ENCODE measurements at regions not wholly inside any gene's neighbourhood (a gene's known extent, or its start where the extent isn't known, plus 50 kb on each side); places are given as distances from the start of the nearest gene placed in this dataset.

- Mint-ChIP-seq H3K36me3 (ENCODE audit: low read depth) (no peaks in the 10 kb centered on the region), H3K27me3 (ENCODE audit: low read depth) (no peaks in the 10 kb centered on the region), H3K27ac (no peak overlapping the region), H3K4me1 (ENCODE audit: low read depth) (no peaks in the 10 kb centered on the region), H3K4me3 (ENCODE audit: low read depth) (no peak overlapping the region), H3K9me3 (no peaks in the 10 kb centered on the region)
- DNase-seq (ENCODE audit: low spot score), result no peak
- intact Hi-C loops (cut with micrococcal nuclease), result no loop called here
Observed at GRCh38 chr9:120187758-120188157, 392.2 kb downstream of the CDK5RAP2 start.

GRCh38 chr9:120186276-120186675 lies 393.7 kb downstream of the CDK5RAP2 start:
- Mint-ChIP-seq H3K4me1 (ENCODE audit: low read depth) (no peaks in the 10 kb centered on the region), H3K27me3 (ENCODE audit: low read depth) (no peaks in the 10 kb centered on the region), H3K27ac (no peak overlapping the region), H3K9me3 (no peaks in the 10 kb centered on the region), H3K4me3 (ENCODE audit: low read depth) (no peak overlapping the region), H3K36me3 (ENCODE audit: low read depth) (no peaks in the 10 kb centered on the region)
- no peak for DNase-seq (ENCODE audit: low spot score)
- intact Hi-C loops (cut with micrococcal nuclease), result no loop called here

- H3K4me3 Mint-ChIP-seq (ENCODE audit: low read depth), result no peak overlapping the region
- no peak for DNase-seq (ENCODE audit: low spot score)
- no peaks in the 10 kb centered on the region for H3K27me3 Mint-ChIP-seq (ENCODE audit: low read depth)
- no peak overlapping the region for H3K27ac Mint-ChIP-seq
- intact Hi-C loops (cut with micrococcal nuclease), result no loop called here
- H3K36me3 Mint-ChIP-seq (ENCODE audit: low read depth), result no peaks in the 10 kb centered on the region
- H3K9me3 Mint-ChIP-seq, result no peaks in the 10 kb centered on the region
- H3K4me1 Mint-ChIP-seq (ENCODE audit: low read depth), result no peaks in the 10 kb centered on the region
Observed at GRCh38 chr9:120184266-120184665, 395.7 kb downstream of the CDK5RAP2 start.

GRCh38 chr9:120183615-120184014 lies 396.4 kb downstream of the CDK5RAP2 start:
- Mint-ChIP-seq H3K36me3 (ENCODE audit: low read depth) (no peaks in the 10 kb centered on the region), H3K4me3 (ENCODE audit: low read depth) (no peak overlapping the region), H3K9me3 (no peaks in the 10 kb centered on the region)

GRCh38 chr9:120182011-120182410 lies 398.0 kb downstream of the CDK5RAP2 start:
- intact Hi-C loops (cut with micrococcal nuclease), result no loop called here
- Mint-ChIP-seq H3K27ac (no peak overlapping the region), H3K27me3 (ENCODE audit: low read depth) (no peaks in the 10 kb centered on the region), H3K4me1 (ENCODE audit: low read depth) (no peaks in the 10 kb centered on the region), H3K36me3 (ENCODE audit: low read depth) (no peaks in the 10 kb centered on the region), H3K9me3 (no peaks in the 10 kb centered on the region), H3K4me3 (ENCODE audit: low read depth) (no peak overlapping the region)
- DNase-seq (ENCODE audit: low spot score), result no peak

More at GRCh38 chr9:120183615-120184014, 396.4 kb downstream of the CDK5RAP2 start:
- DNase-seq (ENCODE audit: low spot score), result no peak
- no peak overlapping the region for H3K27ac Mint-ChIP-seq
- intact Hi-C loops (cut with micrococcal nuclease), result no loop called here
- H3K4me1 Mint-ChIP-seq (ENCODE audit: low read depth), result no peaks in the 10 kb centered on the region
- no peaks in the 10 kb centered on the region for H3K27me3 Mint-ChIP-seq (ENCODE audit: low read depth)

- Mint-ChIP-seq H3K4me3 (ENCODE audit: low read depth) (no peak overlapping the region), H3K36me3 (ENCODE audit: low read depth) (no peaks in the 10 kb centered on the region), H3K27me3 (ENCODE audit: low read depth) (no peaks in the 10 kb centered on the region), H3K27ac (no peak overlapping the region), H3K9me3 (no peaks in the 10 kb centered on the region), H3K4me1 (ENCODE audit: low read depth) (no peaks in the 10 kb centered on the region)
- no peak for DNase-seq (ENCODE audit: low spot score)
- intact Hi-C loops (cut with micrococcal nuclease), result no loop called here
Observed at GRCh38 chr9:120177121-120177520, 402.8 kb downstream of the CDK5RAP2 start.

- intact Hi-C loops (cut with micrococcal nuclease), result no loop called here
- Mint-ChIP-seq H3K9me3 (no peaks in the 10 kb centered on the region), H3K36me3 (ENCODE audit: low read depth) (no peaks in the 10 kb centered on the region), H3K27me3 (ENCODE audit: low read depth) (no peaks in the 10 kb centered on the region), H3K4me1 (ENCODE audit: low read depth) (no peaks in the 10 kb centered on the region), H3K27ac (no peak overlapping the region), H3K4me3 (ENCODE audit: low read depth) (no peak overlapping the region)
- DNase-seq (ENCODE audit: low spot score), result no peak
Observed at GRCh38 chr9:120175031-120175430, 404.9 kb downstream of the CDK5RAP2 start.

- H3K4me3 Mint-ChIP-seq (ENCODE audit: low read depth), result no peak overlapping the region
- H3K9me3 Mint-ChIP-seq, result no peaks in the 10 kb centered on the region
- H3K4me1 Mint-ChIP-seq (ENCODE audit: low read depth), result no peaks in the 10 kb centered on the region
- no peaks in the 10 kb centered on the region for H3K36me3 Mint-ChIP-seq (ENCODE audit: low read depth)
- no peak overlapping the region for H3K27ac Mint-ChIP-seq
- DNase-seq (ENCODE audit: low spot score), result no peak
- no peaks in the 10 kb centered on the region for H3K27me3 Mint-ChIP-seq (ENCODE audit: low read depth)
- intact Hi-C loops (cut with micrococcal nuclease), result no loop called here
Observed at GRCh38 chr9:120161776-120162175, 418.2 kb downstream of the CDK5RAP2 start.

GRCh38 chr9:120158221-120158620 lies 421.7 kb downstream of the CDK5RAP2 start:
- no peak for DNase-seq (ENCODE audit: low spot score)
- H3K9me3 Mint-ChIP-seq, result no peaks in the 10 kb centered on the region
- no peak overlapping the region for H3K27ac Mint-ChIP-seq
- intact Hi-C loops (cut with micrococcal nuclease), result no loop called here
- H3K36me3 Mint-ChIP-seq (ENCODE audit: low read depth), result no peaks in the 10 kb centered on the region
- no peak overlapping the region for H3K4me3 Mint-ChIP-seq (ENCODE audit: low read depth)
- H3K27me3 Mint-ChIP-seq (ENCODE audit: low read depth), result no peaks in the 10 kb centered on the region
- no peaks in the 10 kb centered on the region for H3K4me1 Mint-ChIP-seq (ENCODE audit: low read depth)

- H3K36me3 Mint-ChIP-seq (ENCODE audit: low read depth), result no peaks in the 10 kb centered on the region
- no peak for DNase-seq (ENCODE audit: low spot score)
- H3K4me3 Mint-ChIP-seq (ENCODE audit: low read depth), result no peak overlapping the region
- no peaks in the 10 kb centered on the region for H3K9me3 Mint-ChIP-seq
- H3K4me1 Mint-ChIP-seq (ENCODE audit: low read depth), result no peaks in the 10 kb centered on the region
- no peaks in the 10 kb centered on the region for H3K27me3 Mint-ChIP-seq (ENCODE audit: low read depth)
- intact Hi-C loops (cut with micrococcal nuclease), result no loop called here
- H3K27ac Mint-ChIP-seq, result no peak overlapping the region
Observed at GRCh38 chr9:120156376-120156775, 423.6 kb downstream of the CDK5RAP2 start.

- no peaks in the 10 kb centered on the region for H3K9me3 Mint-ChIP-seq
- no peak overlapping the region for H3K4me3 Mint-ChIP-seq (ENCODE audit: low read depth)
- DNase-seq (ENCODE audit: low spot score), result no peak
- H3K27me3 Mint-ChIP-seq (ENCODE audit: low read depth), result no peaks in the 10 kb centered on the region
- no peaks in the 10 kb centered on the region for H3K4me1 Mint-ChIP-seq (ENCODE audit: low read depth)
- intact Hi-C loops (cut with micrococcal nuclease), result no loop called here
- H3K36me3 Mint-ChIP-seq (ENCODE audit: low read depth), result no peaks in the 10 kb centered on the region
- H3K27ac Mint-ChIP-seq, result no peak overlapping the region
Observed at GRCh38 chr9:120153258-120153657, 426.7 kb downstream of the CDK5RAP2 start.

GRCh38 chr9:120152295-120152694 lies 427.7 kb downstream of the CDK5RAP2 start:
- H3K36me3 Mint-ChIP-seq (ENCODE audit: low read depth), result no peaks in the 10 kb centered on the region
- no peak overlapping the region for H3K4me3 Mint-ChIP-seq (ENCODE audit: low read depth)
- DNase-seq (ENCODE audit: low spot score), result no peak
- intact Hi-C loops (cut with micrococcal nuclease), result no loop called here
- H3K27ac Mint-ChIP-seq, result no peak overlapping the region
- H3K4me1 Mint-ChIP-seq (ENCODE audit: low read depth), result no peaks in the 10 kb centered on the region
- no peaks in the 10 kb centered on the region for H3K27me3 Mint-ChIP-seq (ENCODE audit: low read depth)
- no peaks in the 10 kb centered on the region for H3K9me3 Mint-ChIP-seq

GRCh38 chr9:120151806-120152205 lies 428.2 kb downstream of the CDK5RAP2 start:
- intact Hi-C loops (cut with micrococcal nuclease), result no loop called here
- H3K27me3 Mint-ChIP-seq (ENCODE audit: low read depth), result no peaks in the 10 kb centered on the region
- no peaks in the 10 kb centered on the region for H3K4me1 Mint-ChIP-seq (ENCODE audit: low read depth)
- no peak for DNase-seq (ENCODE audit: low spot score)
- no peaks in the 10 kb centered on the region for H3K9me3 Mint-ChIP-seq
- H3K4me3 Mint-ChIP-seq (ENCODE audit: low read depth), result no peak overlapping the region
- H3K27ac Mint-ChIP-seq, result no peak overlapping the region
- H3K36me3 Mint-ChIP-seq (ENCODE audit: low read depth), result no peaks in the 10 kb centered on the region

GRCh38 chr9:120151149-120151548 lies 428.8 kb downstream of the CDK5RAP2 start:
- H3K27ac Mint-ChIP-seq, result no peak overlapping the region
- H3K4me1 Mint-ChIP-seq (ENCODE audit: low read depth), result no peaks in the 10 kb centered on the region
- H3K27me3 Mint-ChIP-seq (ENCODE audit: low read depth), result no peaks in the 10 kb centered on the region
- intact Hi-C loops (cut with micrococcal nuclease), result no loop called here
- no peaks in the 10 kb centered on the region for H3K9me3 Mint-ChIP-seq
- H3K4me3 Mint-ChIP-seq (ENCODE audit: low read depth), result no peak overlapping the region
- DNase-seq (ENCODE audit: low spot score), result no peak
- no peaks in the 10 kb centered on the region for H3K36me3 Mint-ChIP-seq (ENCODE audit: low read depth)

Measured in activated T-helper 2 cell treated with anti-CD3 and anti-CD28 coated beads, Interferon-gamma antibody, Interleukin-2, Interleukin-4, amounts not matched to agents 10 μg/mL and 5 μg/mL and 100 μg/mL, durations not matched to agents 14 hours and 24 hours and 36 hours (primary cell).